Spleen (tissue), 11 donors: ENCODE measurements at regions not wholly inside any gene's neighbourhood (a gene's known extent, or its start where the extent isn't known, plus 50 kb on each side); places are given as distances from the start of the nearest gene placed in this dataset.
A peak's percentile ranks its signal among the peaks of the same experiment; 100 is the strongest.

Experiments
- DNase-seq: peaks from one replicate; pipeline ENCODE4 v3.0.0-alpha.2; 2020
- H3K27ac ChIP-seq, 8 donors: fragments of 200-600 bp; sonication (generic) in 7 of 8; 1 replicate in 4 of 8; 2 replicates in 4 of 8; pipeline versions ENCODE4 v1.5.0 to v1.8.0; 2016 to 2021; ENCODE audit warnings: inconsistent platforms in 4 of 8, mild to moderate bottlenecking in 4 of 8, moderate library complexity in 1 of 8
- H3K27me3 ChIP-seq, 7 donors: fragments of 200-600 bp; sonication (generic) in 6 of 7; replicated peaks in 1 of 7; 1 replicate in 4 of 7; 2 replicates in 3 of 7; pipeline versions ENCODE4 v1.5.0 to v1.8.0; 2016 to 2021; ENCODE audit warnings: inconsistent platforms in 3 of 7, mild to moderate bottlenecking in 1 of 7
- H3K36me3 ChIP-seq, 6 donors: fragments of 200-600 bp; sonication (generic) in 5 of 6; 1 replicate in 4 of 6; 2 replicates in 2 of 6; pipeline versions ENCODE4 v1.5.0 to v1.8.0; 2016 to 2021; ENCODE audit warnings: inconsistent platforms in 2 of 6
- H3K4me1 ChIP-seq, 6 donors: fragments of 200-600 bp; sonication (generic) in 5 of 6; 1 replicate in 3 of 6; 2 replicates in 3 of 6; pipeline versions ENCODE4 v1.5.0 to v1.8.0; 2016 to 2021; ENCODE audit warnings: inconsistent platforms in 3 of 6
- H3K4me3 ChIP-seq, 8 donors: fragments of 200-600 bp; sonication (generic) in 7 of 8; 1 replicate in 4 of 8; 2 replicates in 4 of 8; pipeline versions ENCODE4 v1.5.0 to v1.8.0; 2016 to 2021; ENCODE audit warnings: inconsistent platforms in 4 of 8, mild to moderate bottlenecking in 4 of 8, moderate library complexity in 2 of 8
- H3K9me3 ChIP-seq, 8 donors: fragments of 200-600 bp; sonication (generic) in 7 of 8; 1 replicate in 4 of 8; 2 replicates in 4 of 8; pipeline versions ENCODE4 v1.5.0 to v1.8.0; 2016 to 2021; ENCODE audit warnings: inconsistent platforms in 4 of 8
- POLR2A ChIP-seq, 3 donors: fragments of 450-650 bp; IDR thresholded peaks; one replicate each; pipeline ENCODE4 v1.5.1; 2017; ENCODE audit warnings: antibody characterized with exemption in 3 of 3, mild to moderate bottlenecking in 1 of 3
- POLR2AphosphoS5 ChIP-seq, 3 donors: sonication (generic); formaldehyde crosslinking; IDR thresholded peaks; one replicate each; pipeline ENCODE4 v1.5.1; 2017; ENCODE audit warnings: antibody characterized with exemption in 3 of 3
- WGBS, 5 donors: extraction: QIAGEN DNeasy Blood & Tissue Kit in 3 of 5; methylation state at CpG; one replicate each; pipeline versions ENCODE4 v1.1.5 to v1.1.7; 2013 to 2018; 5-methylcytosine and 5-hydroxymethylcytosine counted together
- intact Hi-C: fragments of 100-400 bp; cut with DNase I; formaldehyde crosslinking; loops from one replicate; pipeline ENCODE4 v1.15.0; 2023; ENCODE audit warnings: low total_unique reads
- TF ChIP-seq, protein P1 (sequence below), 11 experiments: fragments of 200-600 bp in 7 of 11; fragments of 450-650 bp in 4 of 11; sonication (generic) in 4 of 11; IDR thresholded peaks in 8 of 11; conservative IDR thresholded peaks in 3 of 11; 1 replicate in 7 of 11; 2 replicates in 4 of 11; pipeline versions ENCODE4 v1.4.0 to v1.8.0; 2016 to 2021; ENCODE audit warnings: antibody characterized with exemption in 11 of 11, inconsistent platforms in 4 of 11, mild to moderate bottlenecking in 1 of 11
- donor health status: healthy with polysubstance abuse.
- donor health status: DM: no; HTN: no; CAD: no; lungs with moderate emphysema.
- donor health status: DM: no; HTN: no; CAD: no.
- donor health status: Bipolar disorder and iron deficiency.
- donor health status: healthy.
- donor health status: DM: no; HTN: no; CAD: no.
- donor health status: DM: yes; HTN: yes; CAD: no.

DNA sequence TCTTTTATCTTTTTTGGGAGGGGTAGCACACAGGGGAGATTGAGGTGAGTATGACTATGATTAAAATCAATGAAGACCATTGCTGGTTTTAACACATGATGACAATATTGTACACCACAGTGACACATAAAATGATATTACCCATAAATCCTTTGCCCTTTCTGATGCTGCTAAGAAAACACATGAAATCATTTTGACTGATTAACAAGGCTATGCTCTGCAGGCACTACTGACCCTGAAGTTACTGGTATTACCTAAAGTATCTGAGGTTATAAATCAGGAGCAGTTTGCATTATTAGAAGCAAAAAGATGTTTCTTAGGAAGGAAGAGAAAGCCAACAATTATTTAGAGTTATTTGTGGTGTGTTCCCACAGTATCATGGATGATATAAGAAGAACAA, 701.2 kb upstream of the PTBP2 start:
- Histone ChIP-seq H3K4me1 (no peaks in the 10 kb centered on the region), H3K9me3 (no peaks in the 10 kb centered on the region), H3K4me3 (no peak overlapping the region), H3K36me3 (no peaks in the 10 kb centered on the region), H3K27ac (no peak overlapping the region), H3K27me3 (no peaks in the 10 kb centered on the region)
- intact Hi-C loops: no loop called here
- no peak for DNase-seq
- TF ChIP-seq, protein P1, sequence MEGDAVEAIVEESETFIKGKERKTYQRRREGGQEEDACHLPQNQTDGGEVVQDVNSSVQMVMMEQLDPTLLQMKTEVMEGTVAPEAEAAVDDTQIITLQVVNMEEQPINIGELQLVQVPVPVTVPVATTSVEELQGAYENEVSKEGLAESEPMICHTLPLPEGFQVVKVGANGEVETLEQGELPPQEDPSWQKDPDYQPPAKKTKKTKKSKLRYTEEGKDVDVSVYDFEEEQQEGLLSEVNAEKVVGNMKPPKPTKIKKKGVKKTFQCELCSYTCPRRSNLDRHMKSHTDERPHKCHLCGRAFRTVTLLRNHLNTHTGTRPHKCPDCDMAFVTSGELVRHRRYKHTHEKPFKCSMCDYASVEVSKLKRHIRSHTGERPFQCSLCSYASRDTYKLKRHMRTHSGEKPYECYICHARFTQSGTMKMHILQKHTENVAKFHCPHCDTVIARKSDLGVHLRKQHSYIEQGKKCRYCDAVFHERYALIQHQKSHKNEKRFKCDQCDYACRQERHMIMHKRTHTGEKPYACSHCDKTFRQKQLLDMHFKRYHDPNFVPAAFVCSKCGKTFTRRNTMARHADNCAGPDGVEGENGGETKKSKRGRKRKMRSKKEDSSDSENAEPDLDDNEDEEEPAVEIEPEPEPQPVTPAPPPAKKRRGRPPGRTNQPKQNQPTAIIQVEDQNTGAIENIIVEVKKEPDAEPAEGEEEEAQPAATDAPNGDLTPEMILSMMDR (IDR thresholded peaks at IDR 0.05 in 8 of 11, conservative IDR thresholded peaks at IDR 0.05 in 3 of 11): no peak
- no peak for TF ChIP-seq POLR2AphosphoS5 (IDR thresholded peaks at IDR 0.05)
- no peak for TF ChIP-seq POLR2A (IDR thresholded peaks at IDR 0.05)

DNA sequence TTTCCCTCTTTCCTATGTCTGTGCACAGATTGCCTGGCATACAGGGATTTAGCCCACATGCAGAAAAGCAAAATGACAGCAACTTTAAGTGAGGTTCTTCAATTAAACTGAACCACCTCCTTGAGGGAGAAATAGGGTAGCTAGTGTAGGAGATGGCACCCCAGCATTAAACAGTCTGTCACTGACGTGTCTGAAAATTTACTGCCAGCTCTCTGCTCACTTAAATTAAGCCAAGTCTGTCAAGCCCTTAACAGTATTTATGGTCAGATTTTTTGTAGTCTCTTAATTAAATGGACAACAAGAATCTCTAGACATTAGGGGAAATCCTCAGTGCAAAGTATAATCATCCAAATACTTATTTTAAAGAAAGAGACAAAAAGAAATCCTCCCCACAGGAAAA, 696.5 kb upstream of the PTBP2 start:
- no peaks in the 10 kb centered on the region for H3K4me1 ChIP-seq
- WGBS, 5 donors: 50 to 81% (median 74%) methylated on average over 1 of the region's 1 CpG
- no peak for TF ChIP-seq POLR2A (IDR thresholded peaks at IDR 0.05)
- TF ChIP-seq POLR2AphosphoS5 (IDR thresholded peaks at IDR 0.05): no peak
- TF ChIP-seq, protein P1 (IDR thresholded peaks at IDR 0.05 in 8 of 11, conservative IDR thresholded peaks at IDR 0.05 in 3 of 11): no peak
- no peak overlapping the region for H3K4me3 ChIP-seq
- no peak overlapping the region for H3K27ac ChIP-seq
- DNase-seq: no peak
- H3K36me3 ChIP-seq: no peaks in the 10 kb centered on the region
- intact Hi-C loops: no loop called here
- H3K9me3 ChIP-seq: peaks cover 0 to 15% (median 7%) of the 10 kb centered on the region in 8 donors
- no peaks in the 10 kb centered on the region for H3K27me3 ChIP-seq

DNA sequence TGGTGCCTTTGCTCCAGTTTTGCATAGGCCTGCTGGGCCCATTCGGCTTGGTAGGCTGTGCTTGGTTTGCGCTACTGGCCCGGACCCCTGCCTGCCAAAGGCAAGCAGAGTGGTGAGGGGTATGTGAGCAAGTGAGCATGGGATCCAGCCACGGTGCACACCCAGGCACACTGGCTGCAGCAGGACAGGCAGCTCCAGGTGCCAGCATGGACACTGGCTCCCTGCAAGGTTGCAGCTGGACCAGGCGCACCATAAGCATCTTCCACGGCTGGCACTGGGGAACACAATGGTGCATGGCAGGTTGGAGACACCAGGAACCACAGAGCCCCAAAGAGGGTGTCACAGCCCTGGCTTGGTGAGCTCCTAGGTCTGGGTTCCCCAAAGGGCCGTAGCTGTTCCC, 693.5 kb upstream of the PTBP2 start:
- 88 to 95% (median 89%) methylated on average over 5 to 7 of the region's 7 CpGs for WGBS, 5 donors
- Histone ChIP-seq H3K4me3 (no peak overlapping the region), H3K36me3 (no peaks in the 10 kb centered on the region), H3K4me1 (no peaks in the 10 kb centered on the region), H3K27me3 (no peaks in the 10 kb centered on the region), H3K9me3 (peaks cover 0 to 15% (median 7%) of the 10 kb centered on the region in 8 donors), H3K27ac (no peak overlapping the region)
- peak; percentile 70 for DNase-seq
- intact Hi-C loops: no loop called here
- TF ChIP-seq, protein P1 (IDR thresholded peaks at IDR 0.05 in 8 of 11, conservative IDR thresholded peaks at IDR 0.05 in 3 of 11): no peak
- no peak for TF ChIP-seq POLR2AphosphoS5 (IDR thresholded peaks at IDR 0.05)
- no peak for TF ChIP-seq POLR2A (IDR thresholded peaks at IDR 0.05)

DNA sequence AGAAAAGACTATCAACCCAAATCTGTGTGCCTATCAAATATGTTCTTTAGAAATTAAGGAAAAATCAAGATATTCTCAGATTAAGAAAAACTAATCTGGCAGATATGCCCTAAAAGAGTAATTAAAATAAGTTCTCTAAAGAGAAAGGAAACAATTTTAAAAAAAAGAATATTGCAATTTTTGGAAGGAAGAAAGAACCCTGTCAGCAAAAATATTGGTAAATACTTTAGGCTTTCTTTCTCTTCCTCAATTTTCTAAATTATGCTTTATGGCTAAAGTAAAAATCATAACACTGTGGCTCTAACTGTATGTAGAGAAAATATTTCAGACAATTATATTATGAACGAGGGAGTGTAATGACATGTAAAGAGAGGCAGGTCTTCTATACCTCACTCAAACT, 691.3 kb upstream of the PTBP2 start:
- DNase-seq: no peak
- Histone ChIP-seq H3K4me3 (no peak overlapping the region), H3K4me1 (no peaks in the 10 kb centered on the region), H3K27me3 (no peaks in the 10 kb centered on the region), H3K9me3 (peaks cover 0 to 15% (median 7%) of the 10 kb centered on the region in 8 donors), H3K27ac (no peak overlapping the region), H3K36me3 (no peaks in the 10 kb centered on the region)
- intact Hi-C loops: no loop called here
- WGBS, 5 donors: 73 to 88% (median 86%) methylated on average over 1 of the region's 1 CpG
- TF ChIP-seq POLR2A (IDR thresholded peaks at IDR 0.05) (no peak), POLR2AphosphoS5 (IDR thresholded peaks at IDR 0.05) (no peak)
- TF ChIP-seq, protein P1 (IDR thresholded peaks at IDR 0.05 in 8 of 11, conservative IDR thresholded peaks at IDR 0.05 in 3 of 11): no peak
